ENCODE measurements at regions not wholly inside any gene's neighbourhood (a gene's known extent, or its start where the extent isn't known, plus 50 kb on each side); places are given as distances from the start of the nearest gene placed in this dataset.

DNA sequence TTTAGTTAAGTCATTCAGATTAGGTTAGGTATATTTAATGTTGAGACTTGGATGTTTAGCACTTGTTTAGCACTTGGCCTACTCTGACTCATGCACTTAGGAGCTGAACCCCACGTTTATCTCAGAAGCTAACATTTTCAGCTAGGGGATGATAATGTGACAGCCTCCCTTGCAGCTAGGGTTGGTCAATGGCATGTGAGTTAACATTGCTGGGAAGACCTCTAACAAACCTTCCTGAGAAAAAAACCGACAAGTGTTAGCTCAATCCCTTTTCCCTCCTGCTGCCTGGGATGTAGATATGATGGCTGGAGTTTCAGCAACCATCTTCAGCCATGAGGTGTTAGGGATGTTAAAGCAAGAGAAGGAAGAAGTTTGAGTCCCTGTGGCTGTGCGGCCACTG lies 185.0 kb upstream of the FOXF1 start:
- Histone ChIP-seq H3K79me2 (ENCODE audit: control insufficient read depth, insufficient read depth, low read length) (no peaks in the 10 kb centered on the region), H3K27ac (ENCODE audit: control insufficient read depth, insufficient read depth) (no peak overlapping the region), H3K9ac (ENCODE audit: control insufficient read depth, insufficient read depth, low read length) (no peak overlapping the region), H3K36me3 (ENCODE audit: control insufficient read depth in 2 of 2, insufficient read depth in 2 of 2, low read length in 1 of 2) (no peaks in the 10 kb centered on the region), H3K4me3 (no peak overlapping the region), H3K4me2 (ENCODE audit: control insufficient read depth, insufficient read depth) (no peak overlapping the region), H3K4me1 (ENCODE audit: control insufficient read depth, insufficient read depth, low read length) (no peaks in the 10 kb centered on the region), H3K27me3 (replicated peaks in 1 of 2; ENCODE audit: control insufficient read depth in 2 of 2, insufficient read depth in 2 of 2, low read length in 1 of 2) (peaks cover 2 to 5% of the 10 kb centered on the region in 2 experiments), H3K9me3 (replicated peaks; ENCODE audit: control insufficient read depth, insufficient read depth, low read length) (no peaks in the 10 kb centered on the region), H2AFZ (ENCODE audit: control insufficient read depth, low read depth, low read length) (no peak overlapping the region), H4K20me1 (ENCODE audit: control insufficient read depth, insufficient read depth) (no peaks in the 10 kb centered on the region; the same call in 1 of the 2 replicates)
- ChIA-PET RAD21 (ENCODE audit: unreplicated experiment) (no interaction called here), CTCF (interaction anchor here (1.3 kb wide), 1 partner anchor 504 kb away, joined by 3 read pairs; no protein-coding TSS in a partner anchor), POLR2A (no interaction called here), SMC1A (ENCODE audit: uncharacterized antibody, unreplicated experiment) (no interaction called here)
- in situ Hi-C loops (cut with MboI), result loop anchor here (25.0 kb wide), 1 partner anchor 513 kb away; no protein-coding TSS in a partner anchor
- FAIRE-seq (no peak), ATAC-seq (no peak), DNase-seq (ENCODE audit: low read depth, low spot score) (no peak)
- BruUV-seq (replicated peaks), result no TSS peak
- WGBS (ENCODE audit: insufficient coverage, insufficient replicate concordance, low lambda C conversion rate, missing lambda C conversion rate), result 32% methylated on average over 3 of the region's 3 CpGs
- intact Hi-C loops (cut with micrococcal nuclease; ENCODE audit: unreplicated experiment), result no loop called here
- TF ChIP-seq NFYB (IDR thresholded peaks at IDR 0.05; ENCODE audit: insufficient read depth, low read depth, low read length) (no peak), HDAC6 (IDR thresholded peaks at IDR 0.05; ENCODE audit: unreplicated experiment) (no peak), BHLHE40 (IDR thresholded peaks at IDR 0.05; ENCODE audit: borderline replicate concordance in 1 of 2, low read depth in 2 of 2, low read length in 1 of 2) (no peak), YBX1 (IDR thresholded peaks at IDR 0.05) (no peak), NRF1 (conservative IDR thresholded peaks at IDR 0.05; ENCODE audit: low read depth, low read length) (no peak), MEF2B (IDR thresholded peaks at IDR 0.05; ENCODE audit: partially characterized antibody, poor library complexity, severe bottlenecking) (no peak), NBN (IDR thresholded peaks at IDR 0.05) (no peak), ZNF207 (IDR thresholded peaks at IDR 0.05; ENCODE audit: borderline replicate concordance) (no peak), RCOR1 (conservative IDR thresholded peaks at IDR 0.05; ENCODE audit: low read depth, low read length) (no peak), SMAD1 (IDR thresholded peaks at IDR 0.05; ENCODE audit: low read depth, partially characterized antibody) (no peak), SP1 (IDR thresholded peaks at IDR 0.05; ENCODE audit: low read depth, low read length) (no peak), RBBP5 (conservative IDR thresholded peaks at IDR 0.05) (no peak)
- TF ChIP-seq, protein P1, sequence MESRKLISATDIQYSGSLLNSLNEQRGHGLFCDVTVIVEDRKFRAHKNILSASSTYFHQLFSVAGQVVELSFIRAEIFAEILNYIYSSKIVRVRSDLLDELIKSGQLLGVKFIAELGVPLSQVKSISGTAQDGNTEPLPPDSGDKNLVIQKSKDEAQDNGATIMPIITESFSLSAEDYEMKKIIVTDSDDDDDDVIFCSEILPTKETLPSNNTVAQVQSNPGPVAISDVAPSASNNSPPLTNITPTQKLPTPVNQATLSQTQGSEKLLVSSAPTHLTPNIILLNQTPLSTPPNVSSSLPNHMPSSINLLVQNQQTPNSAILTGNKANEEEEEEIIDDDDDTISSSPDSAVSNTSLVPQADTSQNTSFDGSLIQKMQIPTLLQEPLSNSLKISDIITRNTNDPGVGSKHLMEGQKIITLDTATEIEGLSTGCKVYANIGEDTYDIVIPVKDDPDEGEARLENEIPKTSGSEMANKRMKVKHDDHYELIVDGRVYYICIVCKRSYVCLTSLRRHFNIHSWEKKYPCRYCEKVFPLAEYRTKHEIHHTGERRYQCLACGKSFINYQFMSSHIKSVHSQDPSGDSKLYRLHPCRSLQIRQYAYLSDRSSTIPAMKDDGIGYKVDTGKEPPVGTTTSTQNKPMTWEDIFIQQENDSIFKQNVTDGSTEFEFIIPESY (IDR thresholded peaks at IDR 0.05), result no peak
- TF ChIP-seq, protein P2, sequence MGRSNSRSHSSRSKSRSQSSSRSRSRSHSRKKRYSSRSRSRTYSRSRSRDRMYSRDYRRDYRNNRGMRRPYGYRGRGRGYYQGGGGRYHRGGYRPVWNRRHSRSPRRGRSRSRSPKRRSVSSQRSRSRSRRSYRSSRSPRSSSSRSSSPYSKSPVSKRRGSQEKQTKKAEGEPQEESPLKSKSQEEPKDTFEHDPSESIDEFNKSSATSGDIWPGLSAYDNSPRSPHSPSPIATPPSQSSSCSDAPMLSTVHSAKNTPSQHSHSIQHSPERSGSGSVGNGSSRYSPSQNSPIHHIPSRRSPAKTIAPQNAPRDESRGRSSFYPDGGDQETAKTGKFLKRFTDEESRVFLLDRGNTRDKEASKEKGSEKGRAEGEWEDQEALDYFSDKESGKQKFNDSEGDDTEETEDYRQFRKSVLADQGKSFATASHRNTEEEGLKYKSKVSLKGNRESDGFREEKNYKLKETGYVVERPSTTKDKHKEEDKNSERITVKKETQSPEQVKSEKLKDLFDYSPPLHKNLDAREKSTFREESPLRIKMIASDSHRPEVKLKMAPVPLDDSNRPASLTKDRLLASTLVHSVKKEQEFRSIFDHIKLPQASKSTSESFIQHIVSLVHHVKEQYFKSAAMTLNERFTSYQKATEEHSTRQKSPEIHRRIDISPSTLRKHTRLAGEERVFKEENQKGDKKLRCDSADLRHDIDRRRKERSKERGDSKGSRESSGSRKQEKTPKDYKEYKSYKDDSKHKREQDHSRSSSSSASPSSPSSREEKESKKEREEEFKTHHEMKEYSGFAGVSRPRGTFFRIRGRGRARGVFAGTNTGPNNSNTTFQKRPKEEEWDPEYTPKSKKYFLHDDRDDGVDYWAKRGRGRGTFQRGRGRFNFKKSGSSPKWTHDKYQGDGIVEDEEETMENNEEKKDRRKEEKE (IDR thresholded peaks at IDR 0.05), result no peak
- TF ChIP-seq, protein P3, sequence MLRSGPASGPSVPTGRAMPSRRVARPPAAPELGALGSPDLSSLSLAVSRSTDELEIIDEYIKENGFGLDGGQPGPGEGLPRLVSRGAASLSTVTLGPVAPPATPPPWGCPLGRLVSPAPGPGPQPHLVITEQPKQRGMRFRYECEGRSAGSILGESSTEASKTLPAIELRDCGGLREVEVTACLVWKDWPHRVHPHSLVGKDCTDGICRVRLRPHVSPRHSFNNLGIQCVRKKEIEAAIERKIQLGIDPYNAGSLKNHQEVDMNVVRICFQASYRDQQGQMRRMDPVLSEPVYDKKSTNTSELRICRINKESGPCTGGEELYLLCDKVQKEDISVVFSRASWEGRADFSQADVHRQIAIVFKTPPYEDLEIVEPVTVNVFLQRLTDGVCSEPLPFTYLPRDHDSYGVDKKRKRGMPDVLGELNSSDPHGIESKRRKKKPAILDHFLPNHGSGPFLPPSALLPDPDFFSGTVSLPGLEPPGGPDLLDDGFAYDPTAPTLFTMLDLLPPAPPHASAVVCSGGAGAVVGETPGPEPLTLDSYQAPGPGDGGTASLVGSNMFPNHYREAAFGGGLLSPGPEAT (IDR thresholded peaks at IDR 0.05; ENCODE audit: low read depth), result no peak
- TF ChIP-seq, protein P4, sequence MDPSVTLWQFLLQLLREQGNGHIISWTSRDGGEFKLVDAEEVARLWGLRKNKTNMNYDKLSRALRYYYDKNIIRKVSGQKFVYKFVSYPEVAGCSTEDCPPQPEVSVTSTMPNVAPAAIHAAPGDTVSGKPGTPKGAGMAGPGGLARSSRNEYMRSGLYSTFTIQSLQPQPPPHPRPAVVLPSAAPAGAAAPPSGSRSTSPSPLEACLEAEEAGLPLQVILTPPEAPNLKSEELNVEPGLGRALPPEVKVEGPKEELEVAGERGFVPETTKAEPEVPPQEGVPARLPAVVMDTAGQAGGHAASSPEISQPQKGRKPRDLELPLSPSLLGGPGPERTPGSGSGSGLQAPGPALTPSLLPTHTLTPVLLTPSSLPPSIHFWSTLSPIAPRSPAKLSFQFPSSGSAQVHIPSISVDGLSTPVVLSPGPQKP (IDR thresholded peaks at IDR 0.05; ENCODE audit: low read depth, low read length), result no peak
- TF ChIP-seq, protein P5, sequence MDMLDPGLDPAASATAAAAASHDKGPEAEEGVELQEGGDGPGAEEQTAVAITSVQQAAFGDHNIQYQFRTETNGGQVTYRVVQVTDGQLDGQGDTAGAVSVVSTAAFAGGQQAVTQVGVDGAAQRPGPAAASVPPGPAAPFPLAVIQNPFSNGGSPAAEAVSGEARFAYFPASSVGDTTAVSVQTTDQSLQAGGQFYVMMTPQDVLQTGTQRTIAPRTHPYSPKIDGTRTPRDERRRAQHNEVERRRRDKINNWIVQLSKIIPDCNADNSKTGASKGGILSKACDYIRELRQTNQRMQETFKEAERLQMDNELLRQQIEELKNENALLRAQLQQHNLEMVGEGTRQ (IDR thresholded peaks at IDR 0.05; ENCODE audit: borderline replicate concordance, low read depth, low read length), result no peak

Data from GM12878 (cell line).